ENCODE measurements at regions not wholly inside any gene's neighbourhood (a gene's known extent, or its start where the extent isn't known, plus 50 kb on each side); places are given as distances from the start of the nearest gene placed in this dataset.

DNA sequence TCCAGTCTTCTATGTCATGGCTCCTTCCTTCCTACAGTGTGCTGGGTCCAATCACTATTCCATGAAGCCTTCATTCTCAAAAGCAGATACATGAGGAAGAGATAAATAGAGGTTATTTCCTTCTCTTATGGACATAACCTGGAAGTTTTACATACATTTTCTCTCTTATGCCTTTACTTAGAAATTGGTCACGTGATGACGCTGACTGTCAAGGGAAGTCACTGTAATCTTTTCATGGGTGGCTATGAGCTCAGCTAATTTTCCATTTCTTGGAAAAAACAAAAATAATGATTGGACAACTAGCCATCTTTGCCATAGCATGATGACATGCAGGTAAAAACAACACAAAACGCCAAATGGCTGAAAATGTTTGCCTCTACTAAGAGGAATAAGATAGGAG lies 151.6 kb upstream of the PRSS16 start:
- H3K27me3 ChIP-seq (ENCODE audit: low read depth, low read length): peaks cover 24% of the 10 kb centered on the region

GRCh38 chr6:27096834-27097511 lies 150.5 kb upstream of the PRSS16 start:
- H3K27me3 ChIP-seq (ENCODE audit: low read depth, low read length): peaks cover 21% of the 10 kb centered on the region

More for the DNA sequence above, 151.6 kb upstream of the PRSS16 start:
- Histone ChIP-seq H3K4me1 (ENCODE audit: control insufficient read depth in 1 of 2, insufficient read depth in 2 of 2, low read length in 2 of 2) (peaks cover 0 to 3% of the 10 kb centered on the region in 2 donors), H3K27ac (ENCODE audit: low read length) (no peak overlapping the region), H3K36me3 (ENCODE audit: control insufficient read depth in 1 of 2, insufficient read depth in 2 of 2, low read length in 2 of 2) (no peaks in the 10 kb centered on the region), H3K9me3 (ENCODE audit: control insufficient read depth in 1 of 2, low read length in 2 of 2) (peaks cover 0 to 4% of the 10 kb centered on the region in 2 donors), H3K4me3 (ENCODE audit: low read depth in 1 of 2, low read length in 2 of 2) (no peak overlapping the region)

GRCh38 chr6:27098956-27099355 lies 148.5 kb upstream of the PRSS16 start:
- peaks cover 14% of the 10 kb centered on the region for H3K27me3 ChIP-seq (ENCODE audit: low read depth, low read length)
- H3K36me3 ChIP-seq (ENCODE audit: control insufficient read depth in 1 of 2, insufficient read depth in 2 of 2, low read length in 2 of 2): no peaks in the 10 kb centered on the region
- H3K27ac ChIP-seq (ENCODE audit: low read length): no peak overlapping the region
- peaks cover 0 to 4% of the 10 kb centered on the region in 2 donors for H3K9me3 ChIP-seq (ENCODE audit: control insufficient read depth in 1 of 2, low read length in 2 of 2)
- no peaks in the 10 kb centered on the region for H3K4me1 ChIP-seq (ENCODE audit: control insufficient read depth in 1 of 2, insufficient read depth in 2 of 2, low read length in 2 of 2)
- H3K4me3 ChIP-seq (ENCODE audit: low read depth in 1 of 2, low read length in 2 of 2): no peak overlapping the region

More at GRCh38 chr6:27096834-27097511, 150.5 kb upstream of the PRSS16 start:
- no peaks in the 10 kb centered on the region for H3K36me3 ChIP-seq (ENCODE audit: control insufficient read depth in 1 of 2, insufficient read depth in 2 of 2, low read length in 2 of 2)
- H3K4me3 ChIP-seq (ENCODE audit: low read depth in 1 of 2, low read length in 2 of 2): peak overlapping the region; percentile 48 to 56
- peaks cover 0 to 3% of the 10 kb centered on the region in 2 donors for H3K4me1 ChIP-seq (ENCODE audit: control insufficient read depth in 1 of 2, insufficient read depth in 2 of 2, low read length in 2 of 2)
- H3K27ac ChIP-seq (ENCODE audit: low read length): no peak overlapping the region
- peaks cover 0 to 4% of the 10 kb centered on the region in 2 donors for H3K9me3 ChIP-seq (ENCODE audit: control insufficient read depth in 1 of 2, low read length in 2 of 2)

DNA sequence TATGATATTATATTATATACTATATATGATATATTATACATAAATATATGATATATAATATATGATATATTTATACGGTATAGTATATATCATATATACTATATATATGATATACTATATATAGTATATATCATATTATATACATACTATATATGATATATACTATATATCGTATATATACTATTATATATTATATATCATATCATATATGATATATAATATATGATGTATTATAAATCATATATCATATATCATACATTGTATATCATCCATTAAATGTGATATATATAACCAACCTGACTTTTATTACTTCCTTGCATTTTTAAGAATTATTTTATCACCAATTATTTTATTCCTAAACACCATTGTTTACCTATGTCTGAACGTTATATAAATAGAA lies 146.6 kb upstream of the PRSS16 start:
- H3K27ac ChIP-seq (ENCODE audit: low read length): no peak overlapping the region
- no peaks in the 10 kb centered on the region for H3K36me3 ChIP-seq (ENCODE audit: control insufficient read depth in 1 of 2, insufficient read depth in 2 of 2, low read length in 2 of 2)
- peaks cover 0 to 4% of the 10 kb centered on the region in 2 donors for H3K9me3 ChIP-seq (ENCODE audit: control insufficient read depth in 1 of 2, low read length in 2 of 2)
- H3K4me3 ChIP-seq (ENCODE audit: low read depth in 1 of 2, low read length in 2 of 2): no peak overlapping the region
- no peaks in the 10 kb centered on the region for H3K4me1 ChIP-seq (ENCODE audit: control insufficient read depth in 1 of 2, insufficient read depth in 2 of 2, low read length in 2 of 2)
- peaks cover 7% of the 10 kb centered on the region for H3K27me3 ChIP-seq (ENCODE audit: low read depth, low read length)

GRCh38 chr6:27101824-27102223 lies 145.7 kb upstream of the PRSS16 start:
- peaks cover 0 to 4% of the 10 kb centered on the region in 2 donors for H3K9me3 ChIP-seq (ENCODE audit: control insufficient read depth in 1 of 2, low read length in 2 of 2)
- H3K27me3 ChIP-seq (ENCODE audit: low read depth, low read length): peaks cover 6% of the 10 kb centered on the region
- no peak overlapping the region for H3K4me3 ChIP-seq (ENCODE audit: low read depth in 1 of 2, low read length in 2 of 2)
- no peak overlapping the region for H3K27ac ChIP-seq (ENCODE audit: low read length)
- no peaks in the 10 kb centered on the region for H3K36me3 ChIP-seq (ENCODE audit: control insufficient read depth in 1 of 2, insufficient read depth in 2 of 2, low read length in 2 of 2)
- H3K4me1 ChIP-seq (ENCODE audit: control insufficient read depth in 1 of 2, insufficient read depth in 2 of 2, low read length in 2 of 2): no peaks in the 10 kb centered on the region

- Histone ChIP-seq H3K9me3 (ENCODE audit: control insufficient read depth in 1 of 2, low read length in 2 of 2) (no peaks in the 10 kb centered on the region), H3K27me3 (ENCODE audit: low read depth, low read length) (no peaks in the 10 kb centered on the region), H3K4me1 (ENCODE audit: control insufficient read depth in 1 of 2, insufficient read depth in 2 of 2, low read length in 2 of 2) (no peaks in the 10 kb centered on the region), H3K36me3 (ENCODE audit: control insufficient read depth in 1 of 2, insufficient read depth in 2 of 2, low read length in 2 of 2) (no peaks in the 10 kb centered on the region), H3K27ac (ENCODE audit: low read length) (no peak overlapping the region), H3K4me3 (ENCODE audit: low read depth in 1 of 2, low read length in 2 of 2) (no peak overlapping the region)
Observed at GRCh38 chr6:27106382-27106781, 141.1 kb upstream of the PRSS16 start.

DNA sequence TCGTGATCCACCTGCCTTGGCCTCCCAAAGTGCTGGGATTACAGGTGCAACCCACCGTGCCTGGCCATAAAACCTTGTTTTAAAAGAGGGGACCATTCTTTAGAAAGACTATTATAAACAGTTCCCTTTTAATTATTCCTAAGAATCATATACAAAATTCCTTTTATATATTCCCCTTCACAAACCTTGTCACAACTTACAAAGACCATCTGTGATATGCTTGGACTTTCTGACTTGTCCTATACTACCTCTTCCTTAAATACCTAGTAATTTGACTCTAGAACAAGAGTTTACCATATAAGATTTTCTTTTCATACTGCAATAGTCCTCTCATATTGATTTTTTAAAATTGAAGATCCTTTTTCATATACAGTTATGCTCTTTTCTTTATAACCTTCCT lies 135.8 kb upstream of the PRSS16 start:
- Histone ChIP-seq H3K36me3 (ENCODE audit: control insufficient read depth in 1 of 2, insufficient read depth in 2 of 2, low read length in 2 of 2) (no peaks in the 10 kb centered on the region), H3K27me3 (ENCODE audit: low read depth, low read length) (no peaks in the 10 kb centered on the region), H3K9me3 (ENCODE audit: control insufficient read depth in 1 of 2, low read length in 2 of 2) (no peaks in the 10 kb centered on the region), H3K27ac (ENCODE audit: low read length) (no peak overlapping the region), H3K4me3 (ENCODE audit: low read depth in 1 of 2, low read length in 2 of 2) (no peak overlapping the region), H3K4me1 (ENCODE audit: control insufficient read depth in 1 of 2, insufficient read depth in 2 of 2, low read length in 2 of 2) (no peaks in the 10 kb centered on the region)

DNA sequence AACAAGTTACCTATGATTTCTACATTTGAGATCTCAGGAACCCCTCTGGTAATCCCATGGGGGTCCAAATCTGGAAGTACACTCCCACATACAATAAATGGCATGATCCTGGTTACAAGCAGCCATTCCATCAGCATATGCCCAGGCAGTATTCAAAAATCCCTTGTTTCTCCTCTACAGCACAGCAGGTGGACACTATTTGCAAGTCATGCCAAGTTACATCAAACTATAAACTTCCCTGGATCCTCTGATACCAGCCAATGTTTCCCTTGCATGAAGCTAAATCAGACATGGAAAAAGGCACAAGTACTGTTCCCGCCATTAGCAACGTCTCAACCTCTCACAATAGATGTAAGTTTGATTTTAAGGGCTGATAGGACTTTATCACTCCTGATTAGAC lies 134.5 kb upstream of the PRSS16 start:
- Histone ChIP-seq H3K27ac (ENCODE audit: low read length) (no peak overlapping the region), H3K4me1 (ENCODE audit: control insufficient read depth in 1 of 2, insufficient read depth in 2 of 2, low read length in 2 of 2) (no peaks in the 10 kb centered on the region), H3K36me3 (ENCODE audit: control insufficient read depth in 1 of 2, insufficient read depth in 2 of 2, low read length in 2 of 2) (no peaks in the 10 kb centered on the region), H3K27me3 (ENCODE audit: low read depth, low read length) (no peaks in the 10 kb centered on the region), H3K4me3 (ENCODE audit: low read depth in 1 of 2, low read length in 2 of 2) (no peak overlapping the region), H3K9me3 (ENCODE audit: control insufficient read depth in 1 of 2, low read length in 2 of 2) (no peaks in the 10 kb centered on the region)

GRCh38 chr6:27119329-27119728 lies 128.2 kb upstream of the PRSS16 start:
- no peaks in the 10 kb centered on the region for H3K36me3 ChIP-seq (ENCODE audit: control insufficient read depth in 1 of 2, insufficient read depth in 2 of 2, low read length in 2 of 2)
- no peak overlapping the region for H3K27ac ChIP-seq (ENCODE audit: low read length)
- no peaks in the 10 kb centered on the region for H3K4me1 ChIP-seq (ENCODE audit: control insufficient read depth in 1 of 2, insufficient read depth in 2 of 2, low read length in 2 of 2)
- H3K4me3 ChIP-seq (ENCODE audit: low read depth in 1 of 2, low read length in 2 of 2): no peak overlapping the region
- no peaks in the 10 kb centered on the region for H3K27me3 ChIP-seq (ENCODE audit: low read depth, low read length)
- H3K9me3 ChIP-seq (ENCODE audit: control insufficient read depth in 1 of 2, low read length in 2 of 2): no peaks in the 10 kb centered on the region

DNA sequence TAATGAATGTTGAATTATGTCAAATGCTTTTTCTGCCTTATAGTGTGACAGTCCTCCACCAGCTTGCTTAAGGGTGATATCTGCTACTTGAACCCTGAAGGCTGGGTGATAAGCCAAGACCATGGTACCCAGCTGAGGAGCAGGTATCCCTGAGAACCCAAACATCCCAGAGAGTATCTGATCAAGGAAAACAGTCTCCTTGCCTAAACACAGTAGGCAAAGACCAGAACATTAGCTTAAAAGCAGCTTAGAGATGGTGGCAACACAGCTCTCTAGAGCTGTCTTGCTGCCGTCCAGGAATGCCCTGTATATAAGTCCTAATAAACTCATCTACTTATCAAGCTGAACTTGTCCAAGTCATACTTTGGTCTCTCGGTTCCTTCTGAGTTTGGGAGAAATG lies 127.7 kb upstream of the PRSS16 start:
- H3K4me1 ChIP-seq (ENCODE audit: control insufficient read depth in 1 of 2, insufficient read depth in 2 of 2, low read length in 2 of 2): no peaks in the 10 kb centered on the region
- no peak overlapping the region for H3K4me3 ChIP-seq (ENCODE audit: low read depth in 1 of 2, low read length in 2 of 2)
- H3K9me3 ChIP-seq (ENCODE audit: control insufficient read depth in 1 of 2, low read length in 2 of 2): no peaks in the 10 kb centered on the region

GRCh38 chr6:27121640-27122039 lies 125.9 kb upstream of the PRSS16 start:
- no peaks in the 10 kb centered on the region for H3K36me3 ChIP-seq (ENCODE audit: control insufficient read depth in 1 of 2, insufficient read depth in 2 of 2, low read length in 2 of 2)
- H3K4me3 ChIP-seq (ENCODE audit: low read depth in 1 of 2, low read length in 2 of 2): no peak overlapping the region
- H3K9me3 ChIP-seq (ENCODE audit: control insufficient read depth in 1 of 2, low read length in 2 of 2): no peaks in the 10 kb centered on the region
- no peak overlapping the region for H3K27ac ChIP-seq (ENCODE audit: low read length)
- no peaks in the 10 kb centered on the region for H3K27me3 ChIP-seq (ENCODE audit: low read depth, low read length)
- peaks cover under 1 to 2% of the 10 kb centered on the region in 2 donors for H3K4me1 ChIP-seq (ENCODE audit: control insufficient read depth in 1 of 2, insufficient read depth in 2 of 2, low read length in 2 of 2)

More for the DNA sequence above, 127.7 kb upstream of the PRSS16 start:
- no peaks in the 10 kb centered on the region for H3K36me3 ChIP-seq (ENCODE audit: control insufficient read depth in 1 of 2, insufficient read depth in 2 of 2, low read length in 2 of 2)
- no peak overlapping the region for H3K27ac ChIP-seq (ENCODE audit: low read length)
- no peaks in the 10 kb centered on the region for H3K27me3 ChIP-seq (ENCODE audit: low read depth, low read length)

DNA sequence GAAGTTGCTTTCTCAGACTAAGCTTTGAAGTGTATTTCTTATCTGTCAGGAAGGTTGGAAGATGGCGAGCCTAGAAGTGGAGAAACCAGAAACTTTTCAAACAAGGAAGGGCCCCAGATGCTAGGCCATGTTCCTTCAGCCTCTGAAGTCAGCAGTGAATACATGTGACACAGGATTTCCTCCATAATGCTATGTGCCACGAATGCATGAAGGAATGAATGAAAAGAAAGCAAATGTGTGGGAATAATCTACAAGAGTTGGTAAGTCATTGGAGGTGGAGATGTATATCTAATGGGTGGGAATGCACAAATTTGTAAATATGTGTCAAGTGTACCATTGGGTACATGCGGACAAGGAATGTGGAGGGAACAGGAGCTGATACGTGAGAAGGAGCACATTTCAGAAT lies 123.2 kb upstream of the PRSS16 start:
- H3K36me3 ChIP-seq (ENCODE audit: control insufficient read depth in 1 of 2, insufficient read depth in 2 of 2, low read length in 2 of 2): no peaks in the 10 kb centered on the region
- H3K4me3 ChIP-seq (ENCODE audit: low read depth in 1 of 2, low read length in 2 of 2): no peak overlapping the region
- no peaks in the 10 kb centered on the region for H3K9me3 ChIP-seq (ENCODE audit: control insufficient read depth in 1 of 2, low read length in 2 of 2)
- no peaks in the 10 kb centered on the region for H3K27me3 ChIP-seq (ENCODE audit: low read depth, low read length)
- peaks cover 4% of the 10 kb centered on the region in 2 donors for H3K4me1 ChIP-seq (ENCODE audit: control insufficient read depth in 1 of 2, insufficient read depth in 2 of 2, low read length in 2 of 2)
- H3K27ac ChIP-seq (ENCODE audit: low read length): no peak overlapping the region
